Neural cell (in vitro differentiated cells): ENCODE measurements at regions not wholly inside any gene's neighbourhood (a gene's known extent, or its start where the extent isn't known, plus 50 kb on each side); places are given as distances from the start of the nearest gene placed in this dataset.

Experiments
- H2AFZ ChIP-seq: fragments of 200-600, 300-800 bp; sonication (generic), shearing (Covaris generic); 2 replicates; pipeline ENCODE4 v1.6.0; 2014; ENCODE audit warnings: low read depth, mild to moderate bottlenecking, antibody characterized with exemption, low read length, moderate library complexity
- H3F3A ChIP-seq: fragments of 200-600 bp; shearing (Covaris generic); 2 replicates; pipeline ENCODE4 v1.6.1; 2016; ENCODE audit warnings: mild to moderate bottlenecking, moderate library complexity, mixed read lengths, antibody characterized with exemption, low read length; ENCODE audit not compliant: insufficient read depth, poor library complexity, severe bottlenecking
- H3K27ac ChIP-seq: fragments of 200-600, 300-800 bp; sonication (generic), shearing (Covaris generic); 2 replicates; pipeline ENCODE4 v1.5.1; 2014; ENCODE audit warnings: mild to moderate bottlenecking, low read length, moderate library complexity
- H3K27me3 ChIP-seq: fragments of 300-800, 200-600 bp; sonication (generic), shearing (Covaris generic); 2 replicates; pipeline ENCODE4 v1.6.0; 2014; ENCODE audit warnings: mild to moderate bottlenecking, low read depth, low read length, moderate library complexity; ENCODE audit not compliant: insufficient read depth
- H3K36me3 ChIP-seq: fragments of 300-800, 200-600 bp; sonication (generic), shearing (Covaris generic); 2 replicates; pipeline ENCODE4 v1.5.1; 2014; ENCODE audit warnings: mild to moderate bottlenecking, antibody characterized with exemption, low read length, moderate library complexity; ENCODE audit not compliant: insufficient read depth
- H3K4me2 ChIP-seq: fragments of 300-800, 200-600 bp; sonication (generic), shearing (Covaris generic); 2 replicates; pipeline ENCODE4 v1.6.0; 2014; ENCODE audit warnings: mild to moderate bottlenecking, low read length
- H3K4me3 ChIP-seq: fragments of 300-800, 200-600 bp; sonication (generic), shearing (Covaris generic); 2 replicates; pipeline ENCODE4 v1.5.1; 2014; ENCODE audit warnings: mild to moderate bottlenecking, low read length, moderate library complexity
- H3K79me2 ChIP-seq: fragments of 200-600 bp; shearing (Covaris generic); replicated peaks from 2 replicates; pipeline ENCODE4 v1.6.0; 2014; ENCODE audit warnings: mild to moderate bottlenecking, low read length, moderate library complexity; ENCODE audit not compliant: insufficient read depth
- H3K9ac ChIP-seq: fragments of 300-800, 200-600 bp; sonication (generic), shearing (Covaris generic); 2 replicates; pipeline ENCODE4 v1.6.1; 2016; ENCODE audit warnings: mild to moderate bottlenecking, low read length, mixed read lengths
- H3K9me2 ChIP-seq: fragments of 200-600 bp; shearing (Covaris generic); 2 replicates; pipeline ENCODE4 v1.6.1; 2016; ENCODE audit warnings: mild to moderate bottlenecking, low read length, mixed read lengths; ENCODE audit not compliant: insufficient read depth
- H3K9me3 ChIP-seq: fragments of 200-600, 300-800 bp; sonication (generic), shearing (Covaris generic); 2 replicates; pipeline ENCODE4 v1.6.1; 2016; ENCODE audit warnings: mild to moderate bottlenecking, mixed run types, low read length, moderate library complexity, mixed read lengths
- H4K20me1 ChIP-seq: fragments of 200-600 bp; shearing (Covaris generic); 2 replicates; pipeline ENCODE4 v1.6.1; 2016; ENCODE audit warnings: mild to moderate bottlenecking, mixed run types; ENCODE audit not compliant: insufficient read depth
- CTCF ChIP-seq: fragments of 450-650 bp; IDR thresholded peaks from 2 replicates; pipeline ENCODE4 v1.5.1; 2014; ENCODE audit warnings: antibody characterized with exemption, mild to moderate bottlenecking, moderate library complexity; ENCODE audit not compliant: poor library complexity, severe bottlenecking
- EP300 ChIP-seq: fragments of 450-650 bp; conservative IDR thresholded peaks from 2 replicates; pipeline ENCODE4 v1.6.1; 2014; ENCODE audit warnings: antibody characterized with exemption, mild to moderate bottlenecking, moderate library complexity; ENCODE audit not compliant: poor library complexity, severe bottlenecking
- EZH2 ChIP-seq: fragments of 200-600, 300-800 bp; shearing (Covaris generic), sonication (generic); IDR thresholded peaks from 2 replicates; pipeline ENCODE4 v1.6.1; 2014; ENCODE audit warnings: antibody characterized with exemption, low read length, borderline replicate concordance, mild to moderate bottlenecking; ENCODE audit not compliant: insufficient read depth, poor library complexity, severe bottlenecking
- MXI1 ChIP-seq: fragments of 450-650 bp; conservative IDR thresholded peaks from 2 replicates; pipeline ENCODE4 v1.6.1; 2014; ENCODE audit warnings: antibody characterized with exemption, mild to moderate bottlenecking; ENCODE audit not compliant: poor library complexity, severe bottlenecking
- POLR2AphosphoS5 ChIP-seq: IDR thresholded peaks from 2 replicates; pipeline ENCODE4 v1.6.1; 2012
- RAD21 ChIP-seq: fragments of 450-650 bp; conservative IDR thresholded peaks from 2 replicates; pipeline ENCODE4 v1.6.1; 2014; ENCODE audit warnings: antibody characterized with exemption, mild to moderate bottlenecking, moderate library complexity
- REST ChIP-seq: IDR thresholded peaks from 2 replicates; pipeline ENCODE4 v1.6.1; 2012; ENCODE audit warnings: borderline replicate concordance
- SMC3 ChIP-seq: fragments of 450-650 bp; conservative IDR thresholded peaks from 2 replicates; pipeline ENCODE4 v1.6.1; 2014; ENCODE audit warnings: antibody characterized with exemption, mild to moderate bottlenecking, moderate library complexity; ENCODE audit not compliant: poor library complexity
- TAF1 ChIP-seq: IDR thresholded peaks from 2 replicates; pipeline ENCODE4 v1.6.1; 2012; ENCODE audit warnings: low read depth

DNA sequence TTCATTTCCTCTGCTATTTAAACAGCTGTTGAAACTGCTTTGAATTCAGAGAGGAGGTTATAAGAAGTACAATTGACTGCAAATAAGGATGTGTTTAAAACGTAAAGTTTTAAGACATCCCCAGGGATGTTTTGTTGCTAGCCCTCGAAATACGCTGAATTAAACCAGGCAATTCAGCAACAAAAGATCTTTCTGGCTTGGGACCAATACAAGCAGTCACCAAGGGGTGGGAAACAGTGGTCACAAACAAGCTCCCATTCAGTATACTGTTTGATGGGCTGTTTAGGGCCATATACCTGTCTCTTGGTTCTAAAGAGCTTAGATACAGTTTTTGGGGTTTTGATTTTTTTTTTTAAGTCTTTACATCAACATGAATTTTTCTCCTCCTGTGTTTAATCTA is 446.3 kb upstream of the POT1 start:
- Histone ChIP-seq H3F3A (no peaks in the 10 kb centered on the region), H2AFZ (no peak overlapping the region), H3K4me3 (no peak overlapping the region)

DNA sequence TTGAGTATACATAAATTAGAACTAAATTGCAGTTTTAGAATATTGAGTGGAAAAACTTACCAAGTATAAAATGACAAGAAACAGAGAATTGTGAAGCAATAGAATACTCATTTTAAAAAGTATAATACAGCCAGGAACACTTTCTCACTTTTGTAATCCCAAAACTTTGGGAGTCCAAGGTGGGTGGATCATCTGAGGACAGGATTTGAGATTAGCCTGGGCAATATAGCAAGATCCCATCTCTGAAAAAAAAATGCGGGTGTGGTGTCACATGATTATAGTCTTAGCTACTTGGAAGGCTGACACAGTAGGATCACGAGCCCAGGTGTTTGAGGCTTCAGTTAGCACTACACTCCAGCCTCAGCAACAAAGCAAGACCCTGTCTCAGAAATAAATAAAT is 440.9 kb upstream of the POT1 start:
- Histone ChIP-seq H3K36me3 (no peaks in the 10 kb centered on the region), H3K9me2 (no peaks in the 10 kb centered on the region), H4K20me1 (no peaks in the 10 kb centered on the region), H3K9ac (no peak overlapping the region), H3K27ac (no peak overlapping the region), H3K27me3 (no peaks in the 10 kb centered on the region), H3K4me3 (no peak overlapping the region), H3K9me3 (no peaks in the 10 kb centered on the region), H2AFZ (no peak overlapping the region), H3F3A (no peaks in the 10 kb centered on the region), H3K79me2 (no peaks in the 10 kb centered on the region), H3K4me2 (no peak overlapping the region)
- TF ChIP-seq EZH2 (no peak), CTCF (no peak), RAD21 (no peak), TAF1 (no peak)

More for the DNA sequence above, 446.3 kb upstream of the POT1 start:
- H3K79me2 ChIP-seq = no peaks in the 10 kb centered on the region
- H3K9ac ChIP-seq = no peak overlapping the region
- no peaks in the 10 kb centered on the region for H4K20me1 ChIP-seq
- H3K9me2 ChIP-seq = no peaks in the 10 kb centered on the region
- H3K4me2 ChIP-seq = no peak overlapping the region
- no peaks in the 10 kb centered on the region for H3K36me3 ChIP-seq
- no peaks in the 10 kb centered on the region for H3K9me3 ChIP-seq
- H3K27me3 ChIP-seq = no peaks in the 10 kb centered on the region
- no peak for TF ChIP-seq MXI1
- no peak for TF ChIP-seq CTCF
- no peak for TF ChIP-seq REST
- TF ChIP-seq TAF1 = no peak
- no peak for TF ChIP-seq POLR2AphosphoS5
- no peak for TF ChIP-seq SMC3
- no peak for TF ChIP-seq RAD21
- no peak for TF ChIP-seq EZH2
- no peak for TF ChIP-seq EP300
- H3K27ac ChIP-seq = no peak overlapping the region
